GM12878 (cell line): ENCODE measurements at regions not wholly inside any gene's neighbourhood (a gene's known extent, or its start where the extent isn't known, plus 50 kb on each side); places are given as distances from the start of the nearest gene placed in this dataset.
A peak's percentile ranks its signal among the peaks of the same experiment; 100 is the strongest.

Experiments used
- ATAC-seq: fragments of 200-7000 bp; cut with Tn5 transposase; 3 replicates; pipeline ENCODE4 v1.9.1; 2020; ENCODE audit warnings: mild to moderate bottlenecking, moderate library complexity
- BruUV-seq: library from RNA; stranded (reverse); fragments of 400-500 nt; replicated peaks from 2 replicates; lab custom pipeline; 2021; lab: Mats Ljungman, UMichigan
- CTCF ChIA-PET: fragments of 300-600 bp; sonication (Branson Sonifier 250); formaldehyde crosslinking; extraction: SDS; loops from one replicate; lab custom pipeline; 2021; ENCODE audit warnings: inconsistent platforms; lab: Yijun Ruan, JAX
- POLR2A ChIA-PET: fragments of 350-600 bp; formaldehyde crosslinking; extraction: SDS; loops from one replicate; lab custom pipeline; 2021; ENCODE audit warnings: inconsistent platforms; lab: Charles Lee
- RAD21 ChIA-PET: fragments of 300-600 bp; sonication (Branson Sonifier 250); formaldehyde crosslinking; loops from one replicate; lab custom pipeline; 2023; ENCODE audit warnings: antibody characterized with exemption; ENCODE audit not compliant: unreplicated experiment; lab: Charles Lee
- SMC1A ChIA-PET: fragments of 300-600 bp; sonication (Branson Sonifier 250); formaldehyde crosslinking; loops from one replicate; lab custom pipeline; 2023; ENCODE audit not compliant: unreplicated experiment, uncharacterized antibody; lab: Charles Lee
- DNase-seq: peaks from one replicate; pipeline ENCODE4 v3.0.0-alpha.2; 2011; ENCODE audit warnings: low read depth, low spot score
- FAIRE-seq: peaks from 3 replicates; lab custom pipeline; 2011; peaks lifted over from hg19 to GRCh38; lab: Jason Lieb, UNC
- H2AFZ ChIP-seq: 2 replicates; pipeline ENCODE4 v1.6.0; 2011; ENCODE audit warnings: low read depth, low read length, control low read depth; ENCODE audit not compliant: control insufficient read depth
- H3K27ac ChIP-seq: 2 replicates; pipeline ENCODE4 v1.5.1; 2011; ENCODE audit warnings: control low read depth; ENCODE audit not compliant: control insufficient read depth, insufficient read depth
- H3K27me3 ChIP-seq, 2 experiments: replicated peaks in 1 of 2; 2 replicates each; pipeline versions ENCODE4 v1.6.0 to v1.6.1; 2011; ENCODE audit warnings: low read length in 1 of 2; ENCODE audit not compliant: control insufficient read depth in 2 of 2, insufficient read depth in 2 of 2
- H3K36me3 ChIP-seq, 2 experiments: 2 replicates each; pipeline ENCODE4 v1.5.1; 2011; ENCODE audit warnings: low read length in 1 of 2; ENCODE audit not compliant: control insufficient read depth in 2 of 2, insufficient read depth in 2 of 2
- H3K4me1 ChIP-seq: 2 replicates; pipeline ENCODE4 v1.6.1; 2011; ENCODE audit warnings: mild to moderate bottlenecking, low read length, moderate library complexity, mixed read lengths; ENCODE audit not compliant: control insufficient read depth, insufficient read depth
- H3K4me2 ChIP-seq: 2 replicates; pipeline ENCODE4 v1.6.0; 2011; ENCODE audit warnings: control low read depth; ENCODE audit not compliant: control insufficient read depth, insufficient read depth
- H3K4me3 ChIP-seq: fragments of 200-600 bp; sonication (generic); 2 replicates; pipeline ENCODE4 v1.5.1; 2016
- H3K79me2 ChIP-seq: 2 replicates; pipeline ENCODE4 v1.6.0; 2011; ENCODE audit warnings: low read length; ENCODE audit not compliant: control insufficient read depth, insufficient read depth
- H3K9ac ChIP-seq: 2 replicates; pipeline ENCODE4 v1.8.0; 2011; ENCODE audit warnings: low read length, control low read depth, mixed read lengths; ENCODE audit not compliant: control insufficient read depth, insufficient read depth
- H3K9me3 ChIP-seq: replicated peaks from 3 replicates; pipeline ENCODE4 v1.5.1; 2011; ENCODE audit warnings: mild to moderate bottlenecking, low read length; ENCODE audit not compliant: control insufficient read depth, insufficient read depth
- H4K20me1 ChIP-seq: 2 replicates; pipeline ENCODE4 v1.6.0; 2011; ENCODE audit not compliant: control insufficient read depth, insufficient read depth
- ATF2 ChIP-seq: IDR thresholded peaks from 2 replicates; pipeline ENCODE4 v1.6.1; 2012; ENCODE audit warnings: low read length, inconsistent platforms
- CHD1 ChIP-seq: IDR thresholded peaks from 2 replicates; pipeline ENCODE4 v1.6.1; 2012; ENCODE audit warnings: low read depth, low read length, improper control_type of control experiment
- DPF2 ChIP-seq: fragments of 450-650 bp; IDR thresholded peaks from 2 replicates; pipeline ENCODE4 v1.6.1; 2017; ENCODE audit warnings: mild to moderate bottlenecking
- JUNB ChIP-seq: IDR thresholded peaks from 2 replicates; pipeline ENCODE4 v1.6.1; 2016; ENCODE audit warnings: antibody characterized with exemption, mild to moderate bottlenecking
- MLLT1 ChIP-seq: fragments of 450-650 bp; IDR thresholded peaks from 2 replicates; pipeline ENCODE4 v1.6.1; 2016; ENCODE audit warnings: mild to moderate bottlenecking
- MTA2 ChIP-seq: fragments of 450-650 bp; IDR thresholded peaks from 2 replicates; pipeline ENCODE4 v1.6.1; 2016; ENCODE audit warnings: low read depth, mild to moderate bottlenecking, moderate library complexity
- NFXL1 ChIP-seq: fragments of 450-650 bp; IDR thresholded peaks from 2 replicates; pipeline ENCODE4 v1.6.1; 2017; ENCODE audit warnings: antibody characterized with exemption, mild to moderate bottlenecking, borderline replicate concordance
- RBBP5 ChIP-seq: fragments of 200-600 bp; sonication (generic); conservative IDR thresholded peaks from 2 replicates; pipeline ENCODE4 v1.6.1; 2016
- REST ChIP-seq: IDR thresholded peaks from 2 replicates; pipeline ENCODE4 v1.6.1; 2012; ENCODE audit warnings: mild to moderate bottlenecking, low read depth, low read length
- SMAD5 ChIP-seq: IDR thresholded peaks from 2 replicates; pipeline ENCODE4 v1.6.1; 2016; ENCODE audit warnings: antibody characterized with exemption, low read depth
- SREBF1 ChIP-seq: IDR thresholded peaks from 2 replicates; pipeline ENCODE4 v1.6.1; 2012; ENCODE audit warnings: mild to moderate bottlenecking, low read length
- TCF3 ChIP-seq: IDR thresholded peaks from 2 replicates; pipeline ENCODE4 v1.6.1; 2012; ENCODE audit warnings: low read depth, mild to moderate bottlenecking, low read length, borderline replicate concordance; ENCODE audit not compliant: insufficient read depth
- USF2 ChIP-seq: IDR thresholded peaks from 2 replicates; pipeline ENCODE4 v1.6.1; 2011; ENCODE audit warnings: low read depth, low read length, improper control_type of control experiment, borderline replicate concordance
- WGBS: methylation state at CpG from one replicate; pipeline ENCODE4 v1.1.6; 2016; ENCODE audit warnings: low lambda C conversion rate; ENCODE audit not compliant: insufficient replicate concordance, insufficient coverage; ENCODE audit errors: missing lambda C conversion rate; 5-methylcytosine and 5-hydroxymethylcytosine counted together
- in situ Hi-C: fragments of 300-500 bp; cut with MboI; formaldehyde crosslinking; loops from 9 replicates; pipeline ENCODE4 v1.14.3; 2018; ENCODE audit warnings: mixed read lengths
- intact Hi-C: fragments of 100-400 bp; cut with micrococcal nuclease; formaldehyde crosslinking; loops from one replicate; pipeline ENCODE4 v1.14.2; 2022; ENCODE audit not compliant: unreplicated experiment

- TF ChIP-seq JUNB (no peak), USF2 (no peak), SMAD5 (no peak), CHD1 (no peak), MTA2 (no peak), RBBP5 (no peak)
Observed at GRCh38 chr12:14279845-14280244, 85.6 kb upstream of the ATF7IP start (continued).

GRCh38 chr12:14280921-14281320, 84.6 kb upstream of the ATF7IP start:
- DNase-seq: peak; percentile 57

More at GRCh38 chr12:14280921-14281320, 84.6 kb upstream of the ATF7IP start:
- Histone ChIP-seq H3K9ac (no peak overlapping the region), H3K27me3 (no peaks in the 10 kb centered on the region), H3K36me3 (no peaks in the 10 kb centered on the region), H4K20me1 (no peaks in the 10 kb centered on the region), H3K4me3 (no peak overlapping the region; the same call in 1 of the 2 replicates), H2AFZ (peak overlapping the region; percentile 51), H3K79me2 (no peaks in the 10 kb centered on the region), H3K27ac (peak overlapping the region; percentile 66), H3K9me3 (peaks cover 28% of the 10 kb centered on the region), H3K4me2 (no peak overlapping the region; the same call in 1 of the 2 replicates), H3K4me1 (peaks cover 37% of the 10 kb centered on the region)
- TF ChIP-seq REST (no peak), JUNB (peak; percentile 42), CHD1 (no peak), NFXL1 (no peak), SREBF1 (no peak), ATF2 (peak; percentile 46; the same call in 1 of the 2 replicates), DPF2 (no peak), MLLT1 (no peak), TCF3 (peak; percentile 63)
- ChIA-PET RAD21 (interaction anchor here (0.5 to 1.2 kb wide), 5 partner anchors 42 to 262 kb away, joined by 3 read pairs; no protein-coding TSS in a partner anchor), POLR2A (interaction anchor here (0.7 kb wide), 1 partner anchor 84 kb away, joined by 3 read pairs; the partner anchor contains the start of gene ATF7IP), CTCF (interaction anchor here (1.3 to 1.9 kb wide), 2 partner anchors 43 to 172 kb away, joined by 4 to 7 read pairs; no protein-coding TSS in a partner anchor), SMC1A (interaction anchor here (0.8 to 2.8 kb wide), 5 partner anchors 30 to 172 kb away, joined by 3 to 13 read pairs (median 3); no protein-coding TSS in a partner anchor)
- FAIRE-seq (no peak), ATAC-seq (no peak)
- WGBS: 22% methylated on average over 4 of the region's 5 CpGs
- BruUV-seq: no TSS peak
- intact Hi-C loops: loop anchor here (5.0 kb wide), 1 partner anchor 336 kb away; no protein-coding TSS in a partner anchor
- in situ Hi-C loops: no loop called here
